MG63 (cell line): ENCODE measurements at regions not wholly inside any gene's neighbourhood (a gene's known extent, or its start where the extent isn't known, plus 50 kb on each side); places are given as distances from the start of the nearest gene placed in this dataset.

Experiments used
- DNase-seq: peaks from one replicate; pipeline ENCODE4 v3.0.0-alpha.2; 2020
- H3K27me3 ChIP-seq: fragments of 250-450 bp; sonication (Bioruptor Pico); 2 replicates; pipeline ENCODE4 v1.5.1; 2020; ENCODE audit warnings: mild to moderate bottlenecking, moderate library complexity
- H3K36me3 ChIP-seq: fragments of 250-450 bp; sonication (Bioruptor Pico); 2 replicates; pipeline ENCODE4 v1.5.1; 2020; ENCODE audit warnings: mild to moderate bottlenecking, moderate library complexity
- H3K4me3 ChIP-seq: fragments of 250-450 bp; sonication (Bioruptor Pico); 2 replicates; pipeline ENCODE4 v1.5.1; 2020; ENCODE audit warnings: mild to moderate bottlenecking, moderate library complexity
- H3K9me3 ChIP-seq: fragments of 250-450 bp; sonication (Bioruptor Pico); 2 replicates; pipeline ENCODE4 v1.5.1; 2020; ENCODE audit warnings: mild to moderate bottlenecking, moderate library complexity

GRCh38 chr12:46046436-46046835 is 56.1 kb upstream of the SCAF11 start:
- DNase-seq, result no peak
- H3K4me3 ChIP-seq, result no peak overlapping the region
- H3K36me3 ChIP-seq, result no peaks in the 10 kb centered on the region
- H3K27me3 ChIP-seq, result no peaks in the 10 kb centered on the region
- peaks cover 14% of the 10 kb centered on the region for H3K9me3 ChIP-seq

- Histone ChIP-seq H3K9me3 (peaks cover 5% of the 10 kb centered on the region), H3K36me3 (no peaks in the 10 kb centered on the region), H3K27me3 (no peaks in the 10 kb centered on the region), H3K4me3 (no peak overlapping the region)
- DNase-seq, result no peak
Observed at GRCh38 chr12:46043972-46044520, 53.7 kb upstream of the SCAF11 start.
